Cardiac muscle cell (in vitro differentiated cells and primary cell): ENCODE measurements at regions not wholly inside any gene's neighbourhood (a gene's known extent, or its start where the extent isn't known, plus 50 kb on each side); places are given as distances from the start of the nearest gene placed in this dataset.

ENCODE experiments used
- DNase-seq, 2 donors: peaks; one replicate each; pipeline versions ENCODE4 v3.0.0 to v3.0.0-alpha.2; 2010 to 2017; ENCODE audit warnings: low read depth in 1 of 2, low spot score in 1 of 2
- H3K27ac ChIP-seq: fragments of 200-600 bp; sonication (generic); 2 replicates; pipeline ENCODE4 v1.5.1; 2016
- H3K27me3 ChIP-seq: fragments of 200-600 bp; sonication (generic); 2 replicates; pipeline ENCODE4 v1.6.0; 2016; ENCODE audit warnings: control low read depth
- H3K36me3 ChIP-seq: fragments of 200-600 bp; sonication (generic); 2 replicates; pipeline ENCODE4 v1.5.1; 2016; ENCODE audit warnings: control low read depth
- H3K4me1 ChIP-seq: fragments of 200-600 bp; sonication (generic); 2 replicates; pipeline ENCODE4 v1.8.1; 2017; ENCODE audit warnings: low read depth, mild to moderate bottlenecking, mixed run types
- H3K4me3 ChIP-seq: fragments of 200-600 bp; sonication (generic); 2 replicates; pipeline ENCODE4 v1.5.1; 2016; ENCODE audit warnings: mild to moderate bottlenecking
- H3K9me3 ChIP-seq: fragments of 200-600 bp; sonication (generic); 2 replicates; pipeline ENCODE4 v1.5.1; 2017; ENCODE audit warnings: low read depth, mild to moderate bottlenecking, control low read depth
- TF ChIP-seq, protein P1 (sequence below): IDR thresholded peaks from 2 replicates; pipeline ENCODE4 v1.5.1; 2012; ENCODE audit warnings: low read depth, mild to moderate bottlenecking, low read length

GRCh38 chr10:131500892-131501291 is 189.4 kb upstream of the TCERG1L start:
- no peak for DNase-seq
- Histone ChIP-seq H3K27me3 (no peaks in the 10 kb centered on the region), H3K9me3 (no peaks in the 10 kb centered on the region), H3K4me1 (no peaks in the 10 kb centered on the region), H3K4me3 (no peak overlapping the region), H3K27ac (no peak overlapping the region), H3K36me3 (no peaks in the 10 kb centered on the region)
- TF ChIP-seq, protein P1, sequence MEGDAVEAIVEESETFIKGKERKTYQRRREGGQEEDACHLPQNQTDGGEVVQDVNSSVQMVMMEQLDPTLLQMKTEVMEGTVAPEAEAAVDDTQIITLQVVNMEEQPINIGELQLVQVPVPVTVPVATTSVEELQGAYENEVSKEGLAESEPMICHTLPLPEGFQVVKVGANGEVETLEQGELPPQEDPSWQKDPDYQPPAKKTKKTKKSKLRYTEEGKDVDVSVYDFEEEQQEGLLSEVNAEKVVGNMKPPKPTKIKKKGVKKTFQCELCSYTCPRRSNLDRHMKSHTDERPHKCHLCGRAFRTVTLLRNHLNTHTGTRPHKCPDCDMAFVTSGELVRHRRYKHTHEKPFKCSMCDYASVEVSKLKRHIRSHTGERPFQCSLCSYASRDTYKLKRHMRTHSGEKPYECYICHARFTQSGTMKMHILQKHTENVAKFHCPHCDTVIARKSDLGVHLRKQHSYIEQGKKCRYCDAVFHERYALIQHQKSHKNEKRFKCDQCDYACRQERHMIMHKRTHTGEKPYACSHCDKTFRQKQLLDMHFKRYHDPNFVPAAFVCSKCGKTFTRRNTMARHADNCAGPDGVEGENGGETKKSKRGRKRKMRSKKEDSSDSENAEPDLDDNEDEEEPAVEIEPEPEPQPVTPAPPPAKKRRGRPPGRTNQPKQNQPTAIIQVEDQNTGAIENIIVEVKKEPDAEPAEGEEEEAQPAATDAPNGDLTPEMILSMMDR, result no peak

DNA sequence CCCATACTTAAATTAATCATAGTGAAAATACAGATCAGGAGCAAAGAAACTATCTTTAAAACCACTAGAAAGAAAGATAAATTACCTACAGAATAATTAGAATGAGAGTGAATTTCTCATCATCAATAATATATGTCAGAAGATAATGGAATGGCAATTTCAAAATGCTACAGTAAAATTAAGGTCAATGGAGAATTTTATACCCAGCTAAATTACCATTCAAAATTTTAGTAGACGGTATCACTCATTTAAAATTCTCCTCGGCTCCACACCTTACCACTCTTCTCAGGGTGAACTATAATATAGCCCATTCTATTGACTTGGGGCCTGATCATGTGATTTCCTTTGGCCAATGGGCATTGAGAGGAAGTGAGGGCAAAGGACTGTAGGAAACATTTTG is 192.5 kb upstream of the TCERG1L start:
- H3K4me1 ChIP-seq, result no peaks in the 10 kb centered on the region
- TF ChIP-seq, protein P1, result no peak
- no peak overlapping the region for H3K4me3 ChIP-seq
- no peak overlapping the region for H3K27ac ChIP-seq
- H3K9me3 ChIP-seq, result no peaks in the 10 kb centered on the region
- H3K27me3 ChIP-seq, result no peaks in the 10 kb centered on the region
- H3K36me3 ChIP-seq, result no peaks in the 10 kb centered on the region
- no peak for DNase-seq

DNA sequence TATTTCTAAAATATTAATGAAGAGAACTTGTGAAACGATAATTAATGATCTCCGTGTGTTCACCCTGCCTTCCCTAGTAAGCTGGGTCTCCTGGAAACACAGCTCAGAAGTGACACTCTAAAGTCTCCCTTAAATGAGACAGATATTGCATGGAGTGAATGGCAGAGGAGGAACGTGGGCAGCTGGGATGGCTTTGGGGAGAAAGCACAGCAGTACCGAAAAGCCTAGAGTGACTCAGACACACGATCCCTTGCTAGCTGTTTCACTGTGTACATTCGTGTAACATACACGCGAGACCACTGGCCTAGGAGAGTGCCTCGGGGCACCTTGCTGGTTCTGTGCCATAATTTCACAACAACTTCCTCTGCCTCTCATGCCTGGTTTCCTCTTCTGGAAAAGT is 199.9 kb upstream of the TCERG1L start:
- DNase-seq, result no peak
- TF ChIP-seq, protein P1, result no peak
- H3K27ac ChIP-seq, result no peak overlapping the region

GRCh38 chr10:131512852-131513251 is 201.3 kb upstream of the TCERG1L start:
- TF ChIP-seq, protein P1, result no peak
- no peaks in the 10 kb centered on the region for H3K4me1 ChIP-seq
- H3K9me3 ChIP-seq, result no peaks in the 10 kb centered on the region
- H3K36me3 ChIP-seq, result no peaks in the 10 kb centered on the region
- no peak overlapping the region for H3K4me3 ChIP-seq
- no peak overlapping the region for H3K27ac ChIP-seq
- H3K27me3 ChIP-seq, result no peaks in the 10 kb centered on the region
- no peak for DNase-seq

More for the DNA sequence above, 199.9 kb upstream of the TCERG1L start:
- no peaks in the 10 kb centered on the region for H3K9me3 ChIP-seq
- no peaks in the 10 kb centered on the region for H3K4me1 ChIP-seq
- H3K27me3 ChIP-seq, result no peaks in the 10 kb centered on the region
- no peak overlapping the region for H3K4me3 ChIP-seq
- no peaks in the 10 kb centered on the region for H3K36me3 ChIP-seq

DNA sequence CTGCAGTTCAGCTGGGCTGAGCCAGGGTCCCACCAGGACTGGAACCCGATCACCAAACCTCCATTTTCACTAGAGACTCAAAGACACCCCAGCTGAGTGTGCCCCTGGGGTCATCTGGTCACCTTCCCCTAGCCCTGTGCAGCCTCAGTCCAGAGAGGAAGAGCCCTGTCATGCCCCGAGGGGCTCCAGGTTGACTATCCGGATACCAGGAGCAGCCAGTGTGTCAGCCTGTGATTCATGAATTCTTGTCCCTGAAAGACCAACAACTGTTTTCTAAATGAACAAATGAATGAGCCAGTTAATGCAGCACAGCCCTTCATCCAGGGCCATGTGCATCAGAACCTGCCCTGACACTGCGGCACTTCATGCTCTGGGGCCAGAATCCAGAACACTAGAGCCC is 201.9 kb upstream of the TCERG1L start:
- H3K27ac ChIP-seq, result no peak overlapping the region
- DNase-seq, result no peak
- H3K36me3 ChIP-seq, result no peaks in the 10 kb centered on the region
- TF ChIP-seq, protein P1, result no peak
- H3K27me3 ChIP-seq, result no peaks in the 10 kb centered on the region
- H3K4me1 ChIP-seq, result no peaks in the 10 kb centered on the region
- no peaks in the 10 kb centered on the region for H3K9me3 ChIP-seq
- no peak overlapping the region for H3K4me3 ChIP-seq

- no peak overlapping the region for H3K27ac ChIP-seq
- H3K9me3 ChIP-seq, result no peaks in the 10 kb centered on the region
- no peak for DNase-seq
- no peaks in the 10 kb centered on the region for H3K4me1 ChIP-seq
- H3K36me3 ChIP-seq, result no peaks in the 10 kb centered on the region
- no peaks in the 10 kb centered on the region for H3K27me3 ChIP-seq
- H3K4me3 ChIP-seq, result no peak overlapping the region
- TF ChIP-seq, protein P1, result no peak
Measured at GRCh38 chr10:131513901-131514300, 202.4 kb upstream of the TCERG1L start.
